HCT116 (cell line): ENCODE measurements at regions not wholly inside any gene's neighbourhood (a gene's known extent, or its start where the extent isn't known, plus 50 kb on each side); places are given as distances from the start of the nearest gene placed in this dataset.
"Not testable (repeated sequence)": the region's sequence is repeated elsewhere in the genome, so short reads cannot be mapped to it uniquely, and the experiment has no call there.

Source experiments
- ATAC-seq: fragments of 200-7000 bp; cut with Tn5 transposase; 2 replicates; pipeline ENCODE4 v1.9.1; 2020; ENCODE audit warnings: mild to moderate bottlenecking, moderate library complexity
- BruUV-seq: library from RNA; stranded (reverse); fragments of 400-500 nt; replicated peaks from 2 replicates; lab custom pipeline; 2021; lab: Mats Ljungman, UMichigan
- CTCF ChIA-PET: fragments of 300-600 bp; sonication (Branson Sonifier 250); formaldehyde crosslinking; loops from one replicate; lab custom pipeline; 2021; ENCODE audit warnings: antibody characterized with exemption; lab: Charles Lee
- POLR2A ChIA-PET: fragments of 300-600, 350-600 bp; sonication (Branson Sonifier 250); formaldehyde crosslinking; loops from one replicate; lab custom pipeline; 2021; ENCODE audit warnings: antibody characterized with exemption; lab: Charles Lee
- RAD21 ChIA-PET, 2 experiments: fragments of 300-600 bp; sonication (Branson Sonifier 250); formaldehyde crosslinking; loops; one replicate each; lab custom pipeline; 2023; ENCODE audit warnings: low total read pairs in 2 of 2; ENCODE audit not compliant: uncharacterized antibody in 2 of 2, unreplicated experiment in 2 of 2, low non-redundant PET in 1 of 2; lab: Charles Lee
- DNase-seq: peaks from one replicate; pipeline ENCODE4 v3.0.0-alpha.2; 2010; ENCODE audit warnings: low read depth, low spot score
- H2AFZ ChIP-seq: fragments of 200-600 bp; shearing (Covaris generic), sonication (generic); 2 replicates; pipeline ENCODE4 v1.6.1; 2017; ENCODE audit warnings: low read depth, mixed run types, mixed read lengths, antibody characterized with exemption, low read length; ENCODE audit not compliant: poor library complexity, severe bottlenecking
- H3K27ac ChIP-seq: 2 replicates; pipeline ENCODE4 v1.5.1; 2012; ENCODE audit warnings: low read depth, low read length
- H3K27me3 ChIP-seq: fragments of 200-600 bp; sonication (generic); 2 replicates; pipeline ENCODE4 v1.6.1; 2016; ENCODE audit warnings: mixed run types, low read length, mixed read lengths; ENCODE audit not compliant: insufficient read depth
- H3K36me3 ChIP-seq, 2 experiments: fragments of 200-500 bp in 1 of 2; fragments of 200-600 bp in 1 of 2; sonication (Bioruptor generic) in 1 of 2; sonication (generic) in 1 of 2; 2 replicates each; pipeline versions ENCODE4 v1.5.1 to v1.6.1; 2014 to 2016; ENCODE audit warnings: low read length in 2 of 2, inconsistent platforms in 1 of 2, mixed read lengths in 1 of 2, mixed run types in 1 of 2; ENCODE audit not compliant: insufficient read depth in 2 of 2, control insufficient read depth in 1 of 2
- H3K4me1 ChIP-seq, 2 experiments: fragments of 200-600 bp in 1 of 2; sonication (generic) in 1 of 2; 2 replicates each; pipeline versions ENCODE4 v1.5.1 to v1.6.1; 2012 to 2017; ENCODE audit warnings: low read length in 2 of 2, inconsistent platforms in 1 of 2, mild to moderate bottlenecking in 1 of 2, mixed read lengths in 1 of 2, mixed run types in 1 of 2, moderate library complexity in 1 of 2; ENCODE audit not compliant: insufficient read depth in 2 of 2, control insufficient read depth in 1 of 2
- H3K4me2 ChIP-seq: fragments of 200-600 bp; sonication (generic); 2 replicates; pipeline ENCODE4 v1.6.1; 2017; ENCODE audit warnings: mixed run types, low read length, mixed read lengths
- H3K4me3 ChIP-seq, 2 experiments: fragments of 200-600 bp in 1 of 2; sonication (generic) in 1 of 2; replicated peaks in 1 of 2; 2 replicates each; pipeline ENCODE4 v1.5.1; 2011 to 2016; ENCODE audit warnings: low read length in 2 of 2, control low read depth in 1 of 2, low read depth in 1 of 2, mild to moderate bottlenecking in 1 of 2, mixed read lengths in 1 of 2, mixed run types in 1 of 2
- H3K79me2 ChIP-seq: fragments of 200-600 bp; sonication (generic); 2 replicates; pipeline ENCODE4 v1.6.1; 2017; ENCODE audit warnings: mild to moderate bottlenecking, mixed run types, low read length, moderate library complexity, mixed read lengths; ENCODE audit not compliant: insufficient read depth
- H3K9ac ChIP-seq: fragments of 200-600 bp; sonication (generic); 2 replicates; pipeline ENCODE4 v1.6.1; 2016; ENCODE audit warnings: low read length, mixed read lengths
- H3K9me2 ChIP-seq: fragments of 200-600 bp; sonication (generic), shearing (Covaris generic); 2 replicates; pipeline ENCODE4 v1.6.1; 2017; ENCODE audit warnings: mixed run types, mild to moderate bottlenecking, moderate library complexity; ENCODE audit not compliant: insufficient read depth
- H3K9me3 ChIP-seq, 2 experiments: fragments of 200-500 bp in 1 of 2; fragments of 200-600 bp in 1 of 2; sonication (Bioruptor generic) in 1 of 2; sonication (generic) in 1 of 2; 2 replicates each; pipeline ENCODE4 v1.6.1; 2014 to 2017; ENCODE audit warnings: low read length in 2 of 2, mixed read lengths in 2 of 2, inconsistent platforms in 1 of 2, low read depth in 1 of 2, mild to moderate bottlenecking in 1 of 2, mixed run types in 1 of 2, moderate library complexity in 1 of 2; ENCODE audit not compliant: control insufficient read depth in 1 of 2, insufficient read depth in 1 of 2
- H4K20me1 ChIP-seq: fragments of 200-600 bp; sonication (generic), shearing (Covaris generic); 2 replicates; pipeline ENCODE4 v1.6.1; 2017; ENCODE audit warnings: mixed run types, mild to moderate bottlenecking, moderate library complexity; ENCODE audit not compliant: insufficient read depth
- ATF3 ChIP-seq: IDR thresholded peaks from 2 replicates; pipeline ENCODE4 v1.6.1; 2012
- EZH2 ChIP-seq: fragments of 200-600 bp; sonication (generic); IDR thresholded peaks from 2 replicates; pipeline ENCODE4 v1.6.1; 2017; ENCODE audit warnings: antibody characterized with exemption, mixed run types
- FOSL1 ChIP-seq: IDR thresholded peaks from 2 replicates; pipeline ENCODE4 v1.6.1; 2012; ENCODE audit warnings: low read depth
- SIN3A ChIP-seq: IDR thresholded peaks from 2 replicates; pipeline ENCODE4 v1.6.1; 2012; ENCODE audit warnings: low read depth
- intact Hi-C: fragments of 100-400 bp; cut with micrococcal nuclease; formaldehyde crosslinking; loops from 2 replicates; pipeline ENCODE4 v1.10.0; 2022

GRCh38 chr10:90032519-90032918 is 331.1 kb downstream of the KIF20B start:
- no peak for ATAC-seq
- H3K9ac ChIP-seq = no peak overlapping the region
- H3K4me2 ChIP-seq = no peak overlapping the region
- no peaks in the 10 kb centered on the region for H3K79me2 ChIP-seq
- ChIA-PET CTCF (no interaction called here), RAD21 (no interaction called here), POLR2A (no interaction called here)
- no peaks in the 10 kb centered on the region for H3K9me2 ChIP-seq
- BruUV-seq = no TSS peak
- H2AFZ ChIP-seq = no peak overlapping the region
- TF ChIP-seq FOSL1 (no peak), ATF3 (no peak), EZH2 (no peak), SIN3A (no peak)
- no peak overlapping the region for H3K27ac ChIP-seq
- no peaks in the 10 kb centered on the region for H4K20me1 ChIP-seq
- H3K9me3 ChIP-seq = no peaks in the 10 kb centered on the region
- no peak for DNase-seq
- H3K4me1 ChIP-seq = no peaks in the 10 kb centered on the region
- intact Hi-C loops = no loop called here
- no peaks in the 10 kb centered on the region for H3K36me3 ChIP-seq
- H3K4me3 ChIP-seq = no peak overlapping the region
- no peaks in the 10 kb centered on the region for H3K27me3 ChIP-seq

GRCh38 chr10:90034862-90035261 is 333.5 kb downstream of the KIF20B start:
- H2AFZ ChIP-seq, DNase-seq, H3K36me3 ChIP-seq, H3K9me3 ChIP-seq, H3K27me3 ChIP-seq, H3K9me2 ChIP-seq, ATAC-seq, H3K4me3 ChIP-seq, BruUV-seq, RAD21 ChIA-PET, H3K79me2 ChIP-seq, H3K9ac ChIP-seq, H3K4me1 ChIP-seq, CTCF ChIA-PET, H3K4me2 ChIP-seq, intact Hi-C loops, POLR2A ChIA-PET, H3K27ac ChIP-seq, H4K20me1 ChIP-seq: not testable (repeated sequence)
